ENCODE measurements at regions not wholly inside any gene's neighbourhood (a gene's known extent, or its start where the extent isn't known, plus 50 kb on each side); places are given as distances from the start of the nearest gene placed in this dataset.

DNA sequence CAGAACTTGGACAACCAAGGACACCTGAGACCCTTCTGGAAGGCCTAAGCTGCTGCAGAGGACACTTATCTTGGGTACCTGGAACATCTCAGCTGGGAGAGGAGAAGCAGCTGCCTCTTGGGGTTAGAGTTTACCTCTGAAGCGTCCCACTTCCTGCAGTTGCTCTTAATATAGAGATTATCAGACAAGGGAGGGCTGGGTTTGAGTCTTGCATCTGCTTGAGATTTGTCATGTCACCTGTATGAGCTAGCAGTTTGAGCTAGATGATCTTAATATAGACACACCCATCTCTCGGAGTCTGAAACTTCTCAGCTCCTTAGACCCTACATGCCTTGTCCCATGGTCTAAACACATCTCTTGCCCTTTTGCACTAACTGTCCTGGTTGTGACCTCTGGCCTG, 93.1 kb upstream of the CCL1 start:
- Mint-ChIP-seq H3K4me1 (no peaks in the 10 kb centered on the region), H3K4me3 (no peak overlapping the region), H3K27me3 (ENCODE audit: low read depth) (peaks cover 79% of the 10 kb centered on the region), H3K27ac (no peak overlapping the region), H3K36me3 (no peaks in the 10 kb centered on the region), H3K9me3 (no peaks in the 10 kb centered on the region)
- no peak for TF ChIP-seq CTCF (IDR thresholded peaks at IDR 0.05; ENCODE audit: unreplicated experiment)
- no peak for DNase-seq (ENCODE audit: low spot score in 2 of 2, unreplicated experiment in 2 of 2)

- no peak for TF ChIP-seq CTCF (IDR thresholded peaks at IDR 0.05; ENCODE audit: unreplicated experiment)
- Mint-ChIP-seq H3K36me3 (no peaks in the 10 kb centered on the region), H3K4me3 (no peak overlapping the region), H3K27me3 (ENCODE audit: low read depth) (peaks cover 66% of the 10 kb centered on the region), H3K9me3 (no peaks in the 10 kb centered on the region), H3K27ac (no peak overlapping the region), H3K4me1 (no peaks in the 10 kb centered on the region)
- DNase-seq (ENCODE audit: low spot score in 2 of 2, unreplicated experiment in 2 of 2) = no peak
These were observed 89.7 kb upstream of the CCL1 start for GRCh38 chr17:34452769-34453168.

GRCh38 chr17:34451313-34451712, 88.3 kb upstream of the CCL1 start:
- no peaks in the 10 kb centered on the region for H3K4me1 Mint-ChIP-seq
- no peaks in the 10 kb centered on the region for H3K36me3 Mint-ChIP-seq
- DNase-seq (ENCODE audit: low spot score in 2 of 2, unreplicated experiment in 2 of 2) = no peak
- H3K27ac Mint-ChIP-seq = no peak overlapping the region
- H3K4me3 Mint-ChIP-seq = no peak overlapping the region
- TF ChIP-seq CTCF (IDR thresholded peaks at IDR 0.05; ENCODE audit: unreplicated experiment) = no peak
- H3K27me3 Mint-ChIP-seq (ENCODE audit: low read depth) = peaks cover 62% of the 10 kb centered on the region
- no peaks in the 10 kb centered on the region for H3K9me3 Mint-ChIP-seq

DNA sequence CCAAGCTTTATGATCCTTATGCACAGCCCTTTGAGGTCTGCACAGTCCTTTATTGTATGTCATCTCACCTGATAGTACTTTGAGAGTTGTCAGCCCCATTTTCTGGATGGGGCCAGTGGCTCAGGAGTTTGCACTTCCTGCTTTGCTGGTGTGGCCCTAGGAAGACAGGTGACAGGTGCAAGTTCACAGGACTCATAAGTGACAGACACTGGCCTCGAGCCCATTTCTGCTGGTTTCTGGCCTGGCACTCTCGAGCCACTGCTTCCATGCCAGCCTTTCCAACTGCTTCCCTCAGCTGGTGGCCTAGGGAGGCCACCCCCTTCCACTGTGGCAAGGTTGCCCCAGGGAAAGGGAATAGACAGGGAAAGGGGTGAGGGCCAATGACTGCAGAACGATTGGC, 84.4 kb upstream of the CCL1 start:
- H3K27ac Mint-ChIP-seq = no peak overlapping the region
- H3K4me3 Mint-ChIP-seq = no peak overlapping the region
- TF ChIP-seq CTCF (IDR thresholded peaks at IDR 0.05; ENCODE audit: unreplicated experiment) = no peak
- peaks cover 62% of the 10 kb centered on the region for H3K27me3 Mint-ChIP-seq (ENCODE audit: low read depth)
- no peaks in the 10 kb centered on the region for H3K4me1 Mint-ChIP-seq
- H3K36me3 Mint-ChIP-seq = no peaks in the 10 kb centered on the region
- H3K9me3 Mint-ChIP-seq = no peaks in the 10 kb centered on the region
- DNase-seq (ENCODE audit: low spot score in 2 of 2, unreplicated experiment in 2 of 2) = no peak

GRCh38 chr17:34445101-34445500, 82.1 kb upstream of the CCL1 start:
- H3K27me3 Mint-ChIP-seq (ENCODE audit: low read depth) = peaks cover 79% of the 10 kb centered on the region

More at GRCh38 chr17:34445101-34445500, 82.1 kb upstream of the CCL1 start:
- DNase-seq (ENCODE audit: low spot score in 2 of 2, unreplicated experiment in 2 of 2) = no peak
- Mint-ChIP-seq H3K4me1 (no peaks in the 10 kb centered on the region), H3K36me3 (no peaks in the 10 kb centered on the region), H3K27ac (no peak overlapping the region), H3K4me3 (no peak overlapping the region), H3K9me3 (no peaks in the 10 kb centered on the region)
- TF ChIP-seq CTCF (IDR thresholded peaks at IDR 0.05; ENCODE audit: unreplicated experiment) = no peak

Measured in mesothelial cell of epicardium (in vitro differentiated cells).